Prostate gland (tissue), 2 donors: ENCODE measurements at regions not wholly inside any gene's neighbourhood (a gene's known extent, or its start where the extent isn't known, plus 50 kb on each side); places are given as distances from the start of the nearest gene placed in this dataset.

Experiments
- CTCF ChIP-seq, 4 experiments: fragments of 200-600 bp in 2 of 4; fragments of 450-650 bp in 2 of 4; sonication (generic) in 2 of 4; IDR thresholded peaks; 1 replicate in 3 of 4; 2 replicates in 1 of 4; pipeline ENCODE4 v1.5.1; 2016 to 2019; ENCODE audit warnings: antibody characterized with exemption in 4 of 4, mild to moderate bottlenecking in 2 of 4, moderate library complexity in 2 of 4
- POLR2A ChIP-seq: fragments of 450-650 bp; IDR thresholded peaks from one replicate; pipeline ENCODE4 v1.6.1; 2016; ENCODE audit warnings: antibody characterized with exemption, mild to moderate bottlenecking
- POLR2AphosphoS5 ChIP-seq: sonication (generic); formaldehyde crosslinking; IDR thresholded peaks from one replicate; pipeline ENCODE4 v1.6.1; 2017; ENCODE audit warnings: antibody characterized with exemption

- no peak for TF ChIP-seq CTCF (IDR thresholded peaks at IDR 0.05)
- no peak for TF ChIP-seq POLR2A
- no peak for TF ChIP-seq POLR2AphosphoS5
These were observed 367.3 kb upstream of the FGF13 start for GRCh38 chrX:139078761-139079280.
